ENCODE measurements at regions not wholly inside any gene's neighbourhood (a gene's known extent, or its start where the extent isn't known, plus 50 kb on each side); places are given as distances from the start of the nearest gene placed in this dataset.

DNA sequence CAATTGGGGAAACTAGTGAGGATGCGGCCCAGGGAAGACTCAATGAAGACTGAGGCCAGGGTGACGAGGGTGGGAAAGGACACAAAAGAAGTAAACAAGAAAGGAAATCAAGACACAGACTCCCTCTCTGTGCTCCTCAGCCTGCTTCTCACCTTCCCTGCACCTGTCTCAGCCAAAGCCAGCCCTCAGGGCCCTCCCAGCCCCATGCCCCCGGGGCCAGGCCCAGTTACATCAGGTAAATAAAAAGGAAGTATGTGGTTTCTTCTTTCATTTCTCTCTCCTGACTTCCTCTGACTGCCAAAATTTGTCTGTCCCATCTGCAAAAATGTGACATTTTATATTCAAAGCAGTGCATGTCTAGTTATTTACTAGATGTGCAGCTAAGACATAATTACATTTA is 328.0 kb downstream of the UACA start:
- ATAC-seq (ENCODE audit: low FRiP score) (no peak), DNase-seq (no peak)
- Histone ChIP-seq H3K4me3 (ENCODE audit: low read length in 2 of 2) (no peak overlapping the region), H3K4me1 (ENCODE audit: control insufficient read depth in 1 of 2, insufficient read depth in 2 of 2, low read length in 2 of 2) (no peaks in the 10 kb centered on the region), H3K36me3 (ENCODE audit: control insufficient read depth in 1 of 2, insufficient read depth in 2 of 2, low read length in 1 of 2) (no peaks in the 10 kb centered on the region), H3K27ac (ENCODE audit: low read depth in 1 of 2, low read length in 2 of 2) (no peak overlapping the region), H3K27me3 (ENCODE audit: control insufficient read depth in 1 of 2, insufficient read depth in 2 of 2, low read length in 1 of 2) (no peaks in the 10 kb centered on the region), H3K9me3 (ENCODE audit: control insufficient read depth, low read length) (no peaks in the 10 kb centered on the region)
- intact Hi-C loops (cut with DNase I), result no loop called here
- 86 to 91% methylated on average over 3 of the region's 3 CpGs for WGBS, 2 donors

GRCh38 chr15:70433586-70434324 is 329.6 kb downstream of the UACA start:
- ATAC-seq (ENCODE audit: low FRiP score), result no peak

GRCh38 chr15:70432924-70433495 is 330.3 kb downstream of the UACA start:
- no peaks in the 10 kb centered on the region for H3K4me1 ChIP-seq (ENCODE audit: control insufficient read depth in 1 of 2, insufficient read depth in 2 of 2, low read length in 2 of 2)
- WGBS, 2 donors, result 63 to 64% methylated on average over 8 of the region's 8 CpGs
- no peak overlapping the region for H3K27ac ChIP-seq (ENCODE audit: low read depth in 1 of 2, low read length in 2 of 2)
- H3K9me3 ChIP-seq (ENCODE audit: control insufficient read depth, low read length), result peaks cover 2% of the 10 kb centered on the region
- ATAC-seq (ENCODE audit: low FRiP score), result no peak
- no peak overlapping the region for H3K4me3 ChIP-seq (ENCODE audit: low read length in 2 of 2)
- H3K36me3 ChIP-seq (ENCODE audit: control insufficient read depth in 1 of 2, insufficient read depth in 2 of 2, low read length in 1 of 2), result no peaks in the 10 kb centered on the region
- no peaks in the 10 kb centered on the region for H3K27me3 ChIP-seq (ENCODE audit: control insufficient read depth in 1 of 2, insufficient read depth in 2 of 2, low read length in 1 of 2)
- DNase-seq, result no peak
- intact Hi-C loops (cut with DNase I), result no loop called here

More at GRCh38 chr15:70433586-70434324, 329.6 kb downstream of the UACA start:
- Histone ChIP-seq H3K9me3 (ENCODE audit: control insufficient read depth, low read length) (peaks cover 2% of the 10 kb centered on the region), H3K36me3 (ENCODE audit: control insufficient read depth in 1 of 2, insufficient read depth in 2 of 2, low read length in 1 of 2) (no peaks in the 10 kb centered on the region), H3K4me1 (ENCODE audit: control insufficient read depth in 1 of 2, insufficient read depth in 2 of 2, low read length in 2 of 2) (no peaks in the 10 kb centered on the region), H3K27ac (ENCODE audit: low read depth in 1 of 2, low read length in 2 of 2) (no peak overlapping the region), H3K27me3 (ENCODE audit: control insufficient read depth in 1 of 2, insufficient read depth in 2 of 2, low read length in 1 of 2) (no peaks in the 10 kb centered on the region), H3K4me3 (ENCODE audit: low read length in 2 of 2) (no peak overlapping the region)
- WGBS, 2 donors, result 75% methylated on average over 19 of the region's 19 CpGs
- intact Hi-C loops (cut with DNase I), result no loop called here
- no peak for DNase-seq

- Histone ChIP-seq H3K4me1 (ENCODE audit: control insufficient read depth in 1 of 2, insufficient read depth in 2 of 2, low read length in 2 of 2) (no peaks in the 10 kb centered on the region), H3K9me3 (ENCODE audit: control insufficient read depth, low read length) (peaks cover 2% of the 10 kb centered on the region), H3K27me3 (ENCODE audit: control insufficient read depth in 1 of 2, insufficient read depth in 2 of 2, low read length in 1 of 2) (no peaks in the 10 kb centered on the region), H3K4me3 (ENCODE audit: low read length in 2 of 2) (no peak overlapping the region), H3K36me3 (ENCODE audit: control insufficient read depth in 1 of 2, insufficient read depth in 2 of 2, low read length in 1 of 2) (no peaks in the 10 kb centered on the region), H3K27ac (ENCODE audit: low read depth in 1 of 2, low read length in 2 of 2) (no peak overlapping the region)
- DNase-seq (no peak), ATAC-seq (ENCODE audit: low FRiP score) (no peak)
- WGBS, 2 donors, result 83 to 90% methylated on average over 4 of the region's 4 CpGs
- intact Hi-C loops (cut with DNase I), result no loop called here
Observed at GRCh38 chr15:70431854-70432253, 331.5 kb downstream of the UACA start.

DNA sequence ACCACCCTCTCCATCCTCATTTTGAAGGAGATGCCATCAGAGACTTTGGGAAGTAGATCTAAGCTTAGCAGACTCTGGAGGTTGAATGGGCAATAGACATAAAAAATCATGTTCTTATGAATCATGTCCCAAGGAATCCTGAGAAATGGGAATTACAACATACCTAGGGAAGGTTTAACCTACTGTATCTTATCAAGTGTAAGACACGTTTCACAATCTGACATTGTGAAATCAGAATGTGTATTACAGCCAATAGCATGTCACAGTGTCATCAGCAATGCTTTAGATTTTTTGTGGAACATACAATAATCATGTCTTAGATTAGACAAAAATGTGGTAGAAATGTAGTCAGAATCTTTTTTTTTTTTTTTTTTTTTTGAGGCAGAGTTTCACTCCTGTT is 332.4 kb upstream of the TLE3 start:
- intact Hi-C loops (cut with DNase I), result no loop called here
- H3K9me3 ChIP-seq (ENCODE audit: control insufficient read depth, low read length), result peaks cover 2% of the 10 kb centered on the region
- no peaks in the 10 kb centered on the region for H3K36me3 ChIP-seq (ENCODE audit: control insufficient read depth in 1 of 2, insufficient read depth in 2 of 2, low read length in 1 of 2)
- DNase-seq (no peak), ATAC-seq (ENCODE audit: low FRiP score) (no peak)
- no peaks in the 10 kb centered on the region for H3K4me1 ChIP-seq (ENCODE audit: control insufficient read depth in 1 of 2, insufficient read depth in 2 of 2, low read length in 2 of 2)
- no peak overlapping the region for H3K27ac ChIP-seq (ENCODE audit: low read depth in 1 of 2, low read length in 2 of 2)
- H3K27me3 ChIP-seq (ENCODE audit: control insufficient read depth in 1 of 2, insufficient read depth in 2 of 2, low read length in 1 of 2), result no peaks in the 10 kb centered on the region
- 85 to 86% methylated on average over 1 of the region's 1 CpG for WGBS, 2 donors
- no peak overlapping the region for H3K4me3 ChIP-seq (ENCODE audit: low read length in 2 of 2)

- DNase-seq (no peak), ATAC-seq (ENCODE audit: low FRiP score) (no peak)
- Histone ChIP-seq H3K4me3 (ENCODE audit: low read length in 2 of 2) (no peak overlapping the region), H3K9me3 (ENCODE audit: control insufficient read depth, low read length) (peaks cover 3% of the 10 kb centered on the region), H3K27ac (ENCODE audit: low read depth in 1 of 2, low read length in 2 of 2) (no peak overlapping the region), H3K27me3 (ENCODE audit: control insufficient read depth in 1 of 2, insufficient read depth in 2 of 2, low read length in 1 of 2) (no peaks in the 10 kb centered on the region), H3K4me1 (ENCODE audit: control insufficient read depth in 1 of 2, insufficient read depth in 2 of 2, low read length in 2 of 2) (no peaks in the 10 kb centered on the region), H3K36me3 (ENCODE audit: control insufficient read depth in 1 of 2, insufficient read depth in 2 of 2, low read length in 1 of 2) (no peaks in the 10 kb centered on the region)
- intact Hi-C loops (cut with DNase I), result loop anchor here in 1 of 2 donors (10.0 kb wide), 1 partner anchor 64 kb away; no protein-coding TSS in a partner anchor
- WGBS, 2 donors, result 91 to 93% methylated on average over 5 of the region's 5 CpGs
Observed at GRCh38 chr15:70429056-70429722, 331.5 kb upstream of the TLE3 start.

GRCh38 chr15:70428211-70428822 is 330.6 kb upstream of the TLE3 start:
- no peak for ATAC-seq (ENCODE audit: low FRiP score)
- no peak for DNase-seq
- Histone ChIP-seq H3K27me3 (ENCODE audit: control insufficient read depth in 1 of 2, insufficient read depth in 2 of 2, low read length in 1 of 2) (no peaks in the 10 kb centered on the region), H3K9me3 (ENCODE audit: control insufficient read depth, low read length) (peaks cover 3% of the 10 kb centered on the region), H3K27ac (ENCODE audit: low read depth in 1 of 2, low read length in 2 of 2) (no peak overlapping the region), H3K4me1 (ENCODE audit: control insufficient read depth in 1 of 2, insufficient read depth in 2 of 2, low read length in 2 of 2) (no peaks in the 10 kb centered on the region), H3K36me3 (ENCODE audit: control insufficient read depth in 1 of 2, insufficient read depth in 2 of 2, low read length in 1 of 2) (no peaks in the 10 kb centered on the region), H3K4me3 (ENCODE audit: low read length in 2 of 2) (no peak overlapping the region)
- intact Hi-C loops (cut with DNase I), result loop anchor here in 1 of 2 donors (10.0 kb wide), 1 partner anchor 64 kb away; no protein-coding TSS in a partner anchor
- WGBS, 2 donors, result 88 to 93% methylated on average over 3 of the region's 3 CpGs

DNA sequence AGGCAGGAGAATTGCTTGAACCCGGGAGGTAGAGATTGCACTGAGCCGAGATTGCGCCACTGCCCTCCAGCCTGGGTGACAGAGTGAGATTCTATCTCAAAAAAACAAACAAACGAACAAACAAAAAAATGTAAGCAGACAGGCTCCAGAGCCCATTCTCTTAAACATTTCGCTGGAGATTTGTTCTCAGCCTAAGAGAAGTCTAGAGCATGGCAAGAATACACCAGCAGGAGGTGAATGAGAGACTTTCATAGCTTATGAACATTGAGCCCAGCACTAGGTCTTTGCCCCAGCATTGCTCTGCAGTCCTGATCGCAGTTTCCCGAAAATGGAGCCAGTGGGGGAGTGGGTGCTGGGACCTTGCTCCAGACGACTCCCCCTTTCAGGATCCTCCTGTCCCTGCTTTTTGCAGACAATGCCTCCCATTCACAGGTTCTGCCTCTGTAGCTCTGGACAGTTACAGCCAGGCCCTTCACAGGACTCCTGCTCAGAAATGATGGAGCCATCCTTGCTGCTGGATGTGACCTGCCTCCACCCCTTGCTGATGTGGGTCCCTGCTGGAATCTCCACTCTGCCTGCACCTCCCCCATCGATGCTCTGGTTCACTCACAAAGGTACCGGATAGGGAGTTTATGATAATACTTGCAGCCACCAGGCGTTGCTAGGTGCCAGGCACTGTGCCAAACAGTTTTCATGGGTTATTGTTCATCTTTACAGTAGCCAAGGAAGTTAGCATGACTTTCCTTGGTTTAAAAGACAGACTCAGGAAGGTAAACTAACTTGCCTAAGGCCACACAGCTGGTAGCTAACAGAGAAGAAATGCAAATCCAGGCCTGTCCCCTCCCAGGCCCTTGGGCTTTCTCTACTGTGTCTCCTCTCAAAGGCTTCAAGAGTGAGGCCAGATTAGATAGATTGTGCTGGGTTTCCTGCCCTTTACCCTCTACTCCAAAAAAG is 329.7 kb upstream of the TLE3 start:
- H3K36me3 ChIP-seq (ENCODE audit: control insufficient read depth in 1 of 2, insufficient read depth in 2 of 2, low read length in 1 of 2), result no peaks in the 10 kb centered on the region
- 89 to 90% methylated on average over 11 of the region's 11 CpGs for WGBS, 2 donors
- intact Hi-C loops (cut with DNase I), result loop anchor here in 1 of 2 donors (10.0 kb wide), 1 partner anchor 63 kb away; no protein-coding TSS in a partner anchor

More for the DNA sequence above, 329.7 kb upstream of the TLE3 start:
- Histone ChIP-seq H3K9me3 (ENCODE audit: control insufficient read depth, low read length) (peaks cover 3% of the 10 kb centered on the region), H3K27me3 (ENCODE audit: control insufficient read depth in 1 of 2, insufficient read depth in 2 of 2, low read length in 1 of 2) (no peaks in the 10 kb centered on the region), H3K4me3 (ENCODE audit: low read length in 2 of 2) (no peak overlapping the region), H3K4me1 (ENCODE audit: control insufficient read depth in 1 of 2, insufficient read depth in 2 of 2, low read length in 2 of 2) (no peaks in the 10 kb centered on the region), H3K27ac (ENCODE audit: low read depth in 1 of 2, low read length in 2 of 2) (no peak overlapping the region)
- ATAC-seq (ENCODE audit: low FRiP score) (no peak), DNase-seq (no peak)

All from aorta (tissue), 5 donors.